ENCODE measurements at regions not wholly inside any gene's neighbourhood (a gene's known extent, or its start where the extent isn't known, plus 50 kb on each side); places are given as distances from the start of the nearest gene placed in this dataset.
"Not testable (repeated sequence)": the region's sequence is repeated elsewhere in the genome, so short reads cannot be mapped to it uniquely, and the experiment has no call there.

DNA sequence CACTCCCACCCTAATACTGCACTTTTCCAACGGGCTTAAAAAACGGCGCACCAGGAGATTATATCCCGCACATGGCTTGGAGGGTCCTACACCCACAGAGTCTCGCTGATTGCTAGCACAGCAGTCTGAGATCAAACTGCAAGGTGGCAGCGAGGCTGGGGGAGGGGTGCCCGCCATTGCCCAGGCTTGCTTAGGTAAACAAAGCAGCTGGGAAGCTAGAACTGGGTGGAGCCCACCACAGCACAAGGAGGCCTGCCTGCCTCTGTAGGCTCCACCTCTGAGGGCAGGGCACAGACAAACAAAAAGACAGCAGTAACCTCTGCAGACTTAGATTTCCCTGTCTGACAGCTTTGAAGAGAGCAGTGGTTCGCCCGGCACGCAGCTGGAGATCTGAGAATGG is 88.5 kb downstream of the MTX3 start:
- TF ChIP-seq ARNTL (CRISPR knock-in tag; IDR thresholded peaks at IDR 0.05; ENCODE audit: borderline replicate concordance, low read depth); CSDC2 (CRISPR knock-in tag; IDR thresholded peaks at IDR 0.05); ISL1 (CRISPR knock-in tag; IDR thresholded peaks at IDR 0.05); TCF4 (CRISPR knock-in tag; IDR thresholded peaks at IDR 0.05; ENCODE audit: borderline replicate concordance); ZFP30 (CRISPR knock-in tag; IDR thresholded peaks at IDR 0.05); RARB (CRISPR knock-in tag; IDR thresholded peaks at IDR 0.05); ZC3H10 (CRISPR knock-in tag; IDR thresholded peaks at IDR 0.05): not testable (repeated sequence)
- TF ChIP-seq, protein P1, sequence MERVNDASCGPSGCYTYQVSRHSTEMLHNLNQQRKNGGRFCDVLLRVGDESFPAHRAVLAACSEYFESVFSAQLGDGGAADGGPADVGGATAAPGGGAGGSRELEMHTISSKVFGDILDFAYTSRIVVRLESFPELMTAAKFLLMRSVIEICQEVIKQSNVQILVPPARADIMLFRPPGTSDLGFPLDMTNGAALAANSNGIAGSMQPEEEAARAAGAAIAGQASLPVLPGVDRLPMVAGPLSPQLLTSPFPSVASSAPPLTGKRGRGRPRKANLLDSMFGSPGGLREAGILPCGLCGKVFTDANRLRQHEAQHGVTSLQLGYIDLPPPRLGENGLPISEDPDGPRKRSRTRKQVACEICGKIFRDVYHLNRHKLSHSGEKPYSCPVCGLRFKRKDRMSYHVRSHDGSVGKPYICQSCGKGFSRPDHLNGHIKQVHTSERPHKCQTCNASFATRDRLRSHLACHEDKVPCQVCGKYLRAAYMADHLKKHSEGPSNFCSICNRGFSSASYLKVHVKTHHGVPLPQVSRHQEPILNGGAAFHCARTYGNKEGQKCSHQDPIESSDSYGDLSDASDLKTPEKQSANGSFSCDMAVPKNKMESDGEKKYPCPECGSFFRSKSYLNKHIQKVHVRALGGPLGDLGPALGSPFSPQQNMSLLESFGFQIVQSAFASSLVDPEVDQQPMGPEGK (CRISPR knock-in tag; IDR thresholded peaks at IDR 0.05; ENCODE audit: borderline replicate concordance), result not testable (repeated sequence)
- TF ChIP-seq, protein P2, sequence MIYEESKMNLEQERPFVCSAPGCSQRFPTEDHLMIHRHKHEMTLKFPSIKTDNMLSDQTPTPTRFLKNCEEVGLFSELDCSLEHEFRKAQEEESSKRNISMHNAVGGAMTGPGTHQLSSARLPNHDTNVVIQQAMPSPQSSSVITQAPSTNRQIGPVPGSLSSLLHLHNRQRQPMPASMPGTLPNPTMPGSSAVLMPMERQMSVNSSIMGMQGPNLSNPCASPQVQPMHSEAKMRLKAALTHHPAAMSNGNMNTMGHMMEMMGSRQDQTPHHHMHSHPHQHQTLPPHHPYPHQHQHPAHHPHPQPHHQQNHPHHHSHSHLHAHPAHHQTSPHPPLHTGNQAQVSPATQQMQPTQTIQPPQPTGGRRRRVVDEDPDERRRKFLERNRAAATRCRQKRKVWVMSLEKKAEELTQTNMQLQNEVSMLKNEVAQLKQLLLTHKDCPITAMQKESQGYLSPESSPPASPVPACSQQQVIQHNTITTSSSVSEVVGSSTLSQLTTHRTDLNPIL (CRISPR knock-in tag; IDR thresholded peaks at IDR 0.05; ENCODE audit: low read depth), result not testable (repeated sequence)
